HL-60 (cell line): ENCODE measurements at regions not wholly inside any gene's neighbourhood (a gene's known extent, or its start where the extent isn't known, plus 50 kb on each side); places are given as distances from the start of the nearest gene placed in this dataset.

Experiments
- GABPA ChIP-seq: IDR thresholded peaks from 2 replicates; pipeline ENCODE4 v1.6.1; 2012; ENCODE audit warnings: low read depth
- POLR2AphosphoS5 ChIP-seq: IDR thresholded peaks from 2 replicates; pipeline ENCODE4 v1.6.1; 2012; ENCODE audit warnings: low read depth
- SPI1 ChIP-seq: IDR thresholded peaks from 2 replicates; pipeline ENCODE4 v1.6.1; 2012; ENCODE audit warnings: low read depth, mild to moderate bottlenecking, borderline replicate concordance
- TF ChIP-seq, protein P1 (sequence below): IDR thresholded peaks from one replicate; pipeline ENCODE4 v1.5.1; 2011; ENCODE audit warnings: low read length, control low read depth, inconsistent platforms; ENCODE audit not compliant: insufficient read depth
- TF ChIP-seq, protein P2 (sequence below): IDR thresholded peaks from 2 replicates; pipeline ENCODE4 v1.6.1; 2012; ENCODE audit warnings: low read depth; ENCODE audit not compliant: insufficient replicate concordance

DNA sequence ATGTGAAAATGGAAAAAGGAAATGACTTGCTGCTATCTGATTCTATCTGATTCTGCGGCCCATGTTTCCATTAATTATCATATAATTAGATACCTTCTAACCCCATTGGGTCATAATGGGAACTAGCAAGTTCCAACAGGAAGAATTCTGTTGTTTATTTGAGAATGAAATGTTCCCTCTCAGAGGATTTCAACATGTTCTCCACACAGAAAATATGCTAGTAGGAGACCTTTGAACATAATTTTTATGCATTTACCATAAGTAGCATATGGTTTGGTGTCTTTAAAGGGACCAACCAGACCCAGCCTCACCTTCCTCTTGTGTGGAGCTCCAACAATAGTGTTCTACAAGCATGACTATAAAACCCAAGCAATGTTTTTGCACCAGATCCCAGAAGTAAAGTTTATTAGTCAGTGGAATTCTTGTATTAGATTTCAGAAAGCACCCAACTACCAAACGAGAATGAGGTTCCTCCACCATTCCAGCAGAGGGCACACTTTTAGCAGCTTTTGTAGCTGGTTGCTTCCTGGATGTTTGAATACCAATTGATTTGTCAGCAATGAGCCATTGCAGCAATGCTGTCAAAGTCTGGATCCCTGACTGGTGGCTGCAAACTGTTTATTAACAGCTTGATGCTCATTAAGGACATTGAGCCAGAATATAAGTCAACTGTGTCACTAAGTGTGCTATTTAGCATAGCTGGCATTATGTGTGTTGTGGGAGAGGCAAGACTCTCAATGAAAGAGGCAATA, 143.6 kb upstream of the GJE1 start:
- TF ChIP-seq, protein P1, sequence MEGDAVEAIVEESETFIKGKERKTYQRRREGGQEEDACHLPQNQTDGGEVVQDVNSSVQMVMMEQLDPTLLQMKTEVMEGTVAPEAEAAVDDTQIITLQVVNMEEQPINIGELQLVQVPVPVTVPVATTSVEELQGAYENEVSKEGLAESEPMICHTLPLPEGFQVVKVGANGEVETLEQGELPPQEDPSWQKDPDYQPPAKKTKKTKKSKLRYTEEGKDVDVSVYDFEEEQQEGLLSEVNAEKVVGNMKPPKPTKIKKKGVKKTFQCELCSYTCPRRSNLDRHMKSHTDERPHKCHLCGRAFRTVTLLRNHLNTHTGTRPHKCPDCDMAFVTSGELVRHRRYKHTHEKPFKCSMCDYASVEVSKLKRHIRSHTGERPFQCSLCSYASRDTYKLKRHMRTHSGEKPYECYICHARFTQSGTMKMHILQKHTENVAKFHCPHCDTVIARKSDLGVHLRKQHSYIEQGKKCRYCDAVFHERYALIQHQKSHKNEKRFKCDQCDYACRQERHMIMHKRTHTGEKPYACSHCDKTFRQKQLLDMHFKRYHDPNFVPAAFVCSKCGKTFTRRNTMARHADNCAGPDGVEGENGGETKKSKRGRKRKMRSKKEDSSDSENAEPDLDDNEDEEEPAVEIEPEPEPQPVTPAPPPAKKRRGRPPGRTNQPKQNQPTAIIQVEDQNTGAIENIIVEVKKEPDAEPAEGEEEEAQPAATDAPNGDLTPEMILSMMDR, result peak; percentile 55
- TF ChIP-seq, protein P2, sequence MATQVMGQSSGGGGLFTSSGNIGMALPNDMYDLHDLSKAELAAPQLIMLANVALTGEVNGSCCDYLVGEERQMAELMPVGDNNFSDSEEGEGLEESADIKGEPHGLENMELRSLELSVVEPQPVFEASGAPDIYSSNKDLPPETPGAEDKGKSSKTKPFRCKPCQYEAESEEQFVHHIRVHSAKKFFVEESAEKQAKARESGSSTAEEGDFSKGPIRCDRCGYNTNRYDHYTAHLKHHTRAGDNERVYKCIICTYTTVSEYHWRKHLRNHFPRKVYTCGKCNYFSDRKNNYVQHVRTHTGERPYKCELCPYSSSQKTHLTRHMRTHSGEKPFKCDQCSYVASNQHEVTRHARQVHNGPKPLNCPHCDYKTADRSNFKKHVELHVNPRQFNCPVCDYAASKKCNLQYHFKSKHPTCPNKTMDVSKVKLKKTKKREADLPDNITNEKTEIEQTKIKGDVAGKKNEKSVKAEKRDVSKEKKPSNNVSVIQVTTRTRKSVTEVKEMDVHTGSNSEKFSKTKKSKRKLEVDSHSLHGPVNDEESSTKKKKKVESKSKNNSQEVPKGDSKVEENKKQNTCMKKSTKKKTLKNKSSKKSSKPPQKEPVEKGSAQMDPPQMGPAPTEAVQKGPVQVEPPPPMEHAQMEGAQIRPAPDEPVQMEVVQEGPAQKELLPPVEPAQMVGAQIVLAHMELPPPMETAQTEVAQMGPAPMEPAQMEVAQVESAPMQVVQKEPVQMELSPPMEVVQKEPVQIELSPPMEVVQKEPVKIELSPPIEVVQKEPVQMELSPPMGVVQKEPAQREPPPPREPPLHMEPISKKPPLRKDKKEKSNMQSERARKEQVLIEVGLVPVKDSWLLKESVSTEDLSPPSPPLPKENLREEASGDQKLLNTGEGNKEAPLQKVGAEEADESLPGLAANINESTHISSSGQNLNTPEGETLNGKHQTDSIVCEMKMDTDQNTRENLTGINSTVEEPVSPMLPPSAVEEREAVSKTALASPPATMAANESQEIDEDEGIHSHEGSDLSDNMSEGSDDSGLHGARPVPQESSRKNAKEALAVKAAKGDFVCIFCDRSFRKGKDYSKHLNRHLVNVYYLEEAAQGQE, result no peak
- TF ChIP-seq POLR2AphosphoS5 (no peak), SPI1 (no peak), GABPA (no peak)
